ENCODE measurements at regions not wholly inside any gene's neighbourhood (a gene's known extent, or its start where the extent isn't known, plus 50 kb on each side); places are given as distances from the start of the nearest gene placed in this dataset.
"Not testable (repeated sequence)": the region's sequence is repeated elsewhere in the genome, so short reads cannot be mapped to it uniquely, and the experiment has no call there.

- Histone ChIP-seq H3K36me3 (no peaks in the 10 kb centered on the region), H3K4me1 (no peaks in the 10 kb centered on the region), H3K9me3 (no peaks in the 10 kb centered on the region), H3K4me3 (no peak overlapping the region), H3K27ac (no peak overlapping the region), H3K27me3 (no peaks in the 10 kb centered on the region)
- DNase-seq (ENCODE audit: low spot score), result no peak
- TF ChIP-seq CTCF (IDR thresholded peaks at IDR 0.05), result no peak
Measured at GRCh38 chrX:131840799-131841495, 182.2 kb upstream of the STK26 start.

DNA sequence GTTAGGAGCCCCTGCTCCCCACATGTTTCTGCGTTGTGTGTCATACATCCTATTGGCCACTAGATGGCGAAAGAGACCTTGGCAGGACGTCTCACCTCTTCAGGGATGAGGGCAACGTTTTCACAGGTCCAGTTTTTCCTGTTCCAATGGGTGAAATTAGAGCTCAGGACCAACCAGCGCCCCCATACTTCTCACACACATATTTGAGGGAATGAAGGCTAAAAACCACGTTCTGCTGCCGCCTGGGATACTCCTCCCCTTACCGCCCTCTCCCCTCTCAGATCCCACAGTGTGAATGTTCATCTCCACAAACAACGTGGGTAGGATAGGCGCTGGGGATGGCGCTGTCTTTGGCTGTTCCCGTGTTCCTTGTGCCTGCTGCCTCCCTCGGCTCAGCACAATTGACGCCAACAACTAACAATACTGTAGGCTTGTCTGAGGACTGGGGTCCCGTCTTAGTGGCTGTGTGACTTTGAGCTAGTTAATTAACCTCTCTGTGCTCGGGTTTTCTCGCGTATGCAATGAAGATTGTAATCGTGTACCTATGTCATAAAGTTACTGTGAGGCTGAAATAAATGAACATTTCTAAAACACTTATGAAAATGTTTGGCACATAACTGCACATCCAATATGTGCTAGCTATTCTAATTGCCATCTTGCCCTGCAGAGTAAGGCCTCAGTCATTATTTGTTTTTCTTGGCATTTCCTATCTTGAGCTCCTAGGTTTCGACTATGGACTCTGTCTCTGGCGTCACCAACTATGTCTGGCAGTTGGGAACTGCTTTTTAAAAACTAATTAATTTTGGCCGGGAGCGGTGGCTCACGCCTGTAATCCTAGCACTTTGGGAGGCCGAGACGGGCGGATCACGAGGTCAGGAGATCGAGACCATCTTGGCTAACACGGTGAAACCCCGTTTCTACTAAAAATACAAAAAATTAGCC lies 181.3 kb upstream of the STK26 start:
- TF ChIP-seq CTCF (IDR thresholded peaks at IDR 0.05), result peak; percentile 88 to 94
- no peaks in the 10 kb centered on the region for H3K4me1 ChIP-seq
- H3K27ac ChIP-seq, result no peak overlapping the region
- H3K4me3 ChIP-seq, result no peak overlapping the region
- H3K36me3 ChIP-seq, result no peaks in the 10 kb centered on the region
- DNase-seq (ENCODE audit: low spot score), result no peak
- no peaks in the 10 kb centered on the region for H3K9me3 ChIP-seq
- H3K27me3 ChIP-seq, result no peaks in the 10 kb centered on the region

DNA sequence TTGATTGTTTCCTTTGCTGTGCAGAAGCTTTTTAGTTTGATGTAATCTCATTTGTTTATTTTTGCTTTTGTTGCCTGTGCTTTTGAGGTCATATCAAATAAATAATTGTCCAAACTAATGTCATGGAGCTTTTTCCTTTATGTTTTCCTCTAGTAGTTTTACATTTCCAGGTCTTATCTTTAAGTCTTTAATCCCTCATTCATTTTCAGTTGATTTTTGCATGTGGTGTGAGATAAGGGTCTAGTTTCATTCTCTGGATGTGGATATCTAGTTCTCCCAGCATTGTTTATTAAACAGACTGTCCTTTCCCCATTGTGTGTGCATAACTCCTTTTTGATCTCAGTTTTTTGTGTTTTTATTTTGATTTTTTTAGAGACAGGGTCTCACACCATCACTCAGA lies 179.1 kb upstream of the STK26 start:
- no peaks in the 10 kb centered on the region for H3K27me3 ChIP-seq
- TF ChIP-seq CTCF (IDR thresholded peaks at IDR 0.05), result no peak
- DNase-seq (ENCODE audit: low spot score), result no peak
- H3K36me3 ChIP-seq, result no peaks in the 10 kb centered on the region
- no peaks in the 10 kb centered on the region for H3K9me3 ChIP-seq
- H3K4me3 ChIP-seq, result no peak overlapping the region
- H3K4me1 ChIP-seq, result no peaks in the 10 kb centered on the region
- no peak overlapping the region for H3K27ac ChIP-seq

GRCh38 chrX:131845201-131845600 lies 177.9 kb upstream of the STK26 start:
- H3K27ac ChIP-seq, result no peak overlapping the region
- no peaks in the 10 kb centered on the region for H3K27me3 ChIP-seq
- TF ChIP-seq CTCF (IDR thresholded peaks at IDR 0.05), result no peak

GRCh38 chrX:131845771-131846170 lies 177.3 kb upstream of the STK26 start:
- H3K4me3 ChIP-seq, result no peak overlapping the region
- no peak overlapping the region for H3K27ac ChIP-seq
- H3K4me1 ChIP-seq, result no peaks in the 10 kb centered on the region
- no peaks in the 10 kb centered on the region for H3K36me3 ChIP-seq
- no peaks in the 10 kb centered on the region for H3K27me3 ChIP-seq
- DNase-seq (ENCODE audit: low spot score), result no peak
- no peaks in the 10 kb centered on the region for H3K9me3 ChIP-seq
- no peak for TF ChIP-seq CTCF (IDR thresholded peaks at IDR 0.05)

More at GRCh38 chrX:131845201-131845600, 177.9 kb upstream of the STK26 start:
- Histone ChIP-seq H3K36me3 (no peaks in the 10 kb centered on the region), H3K4me3 (no peak overlapping the region), H3K4me1 (no peaks in the 10 kb centered on the region), H3K9me3 (no peaks in the 10 kb centered on the region)
- DNase-seq (ENCODE audit: low spot score), result no peak

DNA sequence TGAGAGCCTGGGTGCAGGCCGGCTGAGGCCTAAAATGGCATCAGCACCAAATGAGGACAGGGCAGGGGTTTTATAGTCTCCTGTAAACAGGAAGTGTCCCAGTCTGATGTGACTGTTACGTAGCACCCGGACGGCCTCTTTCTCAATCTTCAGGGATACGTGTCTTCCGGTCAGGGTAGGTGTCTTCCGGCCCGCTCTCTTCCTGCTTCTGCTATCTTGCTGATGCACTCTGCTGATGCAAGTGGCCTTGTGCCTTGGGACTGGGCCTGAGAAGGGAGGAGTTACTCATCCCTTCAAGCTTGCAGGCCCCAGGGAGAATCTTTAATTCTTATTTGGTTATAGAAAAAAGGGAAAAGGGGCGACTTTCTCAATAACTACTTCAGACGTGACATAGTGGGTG lies 172.1 kb upstream of the STK26 start:
- H3K27me3 ChIP-seq, result not testable (repeated sequence)

More for the DNA sequence above, 172.1 kb upstream of the STK26 start:
- not testable (repeated sequence) for H3K4me1 ChIP-seq; H3K27ac ChIP-seq; H3K9me3 ChIP-seq; H3K4me3 ChIP-seq; DNase-seq (ENCODE audit: low spot score); H3K36me3 ChIP-seq
